Calu3 (cell line): ENCODE measurements at regions not wholly inside any gene's neighbourhood (a gene's known extent, or its start where the extent isn't known, plus 50 kb on each side); places are given as distances from the start of the nearest gene placed in this dataset.

ENCODE experiments used
- BruUV-seq: library from RNA; stranded (reverse); fragments of 400-500 nt; replicated peaks from 2 replicates; lab custom pipeline; 2021; lab: Mats Ljungman, UMichigan
- CTCF ChIA-PET: fragments of 300-600 bp; sonication (Branson Sonifier 250); formaldehyde crosslinking; loops from one replicate; lab custom pipeline; 2022; ENCODE audit warnings: antibody characterized with exemption; lab: Charles Lee
- DNase-seq: peaks from one replicate; pipeline ENCODE4 v3.0.0; 2022
- H3K27ac Mint-ChIP-seq: one replicate; pipeline ENCODE4 v1.8.0; 2022; ENCODE audit warnings: mixed read lengths; ENCODE audit not compliant: unreplicated experiment
- H3K27me3 Mint-ChIP-seq: one replicate; pipeline ENCODE4 v1.8.0; 2022; ENCODE audit warnings: mixed read lengths; ENCODE audit not compliant: unreplicated experiment
- H3K36me3 Mint-ChIP-seq: one replicate; pipeline ENCODE4 v1.8.0; 2022; ENCODE audit warnings: mild to moderate bottlenecking, moderate library complexity, mixed read lengths; ENCODE audit not compliant: insufficient read depth, unreplicated experiment
- H3K4me1 Mint-ChIP-seq: one replicate; pipeline ENCODE4 v1.8.0; 2022; ENCODE audit warnings: mild to moderate bottlenecking, low read depth, mixed read lengths; ENCODE audit not compliant: unreplicated experiment
- H3K4me3 Mint-ChIP-seq: one replicate; pipeline ENCODE4 v1.8.0; 2022; ENCODE audit warnings: mild to moderate bottlenecking, low read depth, moderate library complexity, mixed read lengths; ENCODE audit not compliant: unreplicated experiment
- H3K9me3 Mint-ChIP-seq: one replicate; pipeline ENCODE4 v1.8.0; 2022; ENCODE audit warnings: low read depth, mixed read lengths; ENCODE audit not compliant: unreplicated experiment
- intact Hi-C: fragments of 100-400 bp; cut with micrococcal nuclease; formaldehyde crosslinking; loops from one replicate; pipeline ENCODE4 v1.10.0; 2022; ENCODE audit not compliant: unreplicated experiment
- TF ChIP-seq, protein P1 (sequence below): fragments of 200-600 bp; IDR thresholded peaks from one replicate; pipeline ENCODE4 v1.8.0; 2022; ENCODE audit warnings: antibody characterized with exemption; ENCODE audit not compliant: unreplicated experiment

DNA sequence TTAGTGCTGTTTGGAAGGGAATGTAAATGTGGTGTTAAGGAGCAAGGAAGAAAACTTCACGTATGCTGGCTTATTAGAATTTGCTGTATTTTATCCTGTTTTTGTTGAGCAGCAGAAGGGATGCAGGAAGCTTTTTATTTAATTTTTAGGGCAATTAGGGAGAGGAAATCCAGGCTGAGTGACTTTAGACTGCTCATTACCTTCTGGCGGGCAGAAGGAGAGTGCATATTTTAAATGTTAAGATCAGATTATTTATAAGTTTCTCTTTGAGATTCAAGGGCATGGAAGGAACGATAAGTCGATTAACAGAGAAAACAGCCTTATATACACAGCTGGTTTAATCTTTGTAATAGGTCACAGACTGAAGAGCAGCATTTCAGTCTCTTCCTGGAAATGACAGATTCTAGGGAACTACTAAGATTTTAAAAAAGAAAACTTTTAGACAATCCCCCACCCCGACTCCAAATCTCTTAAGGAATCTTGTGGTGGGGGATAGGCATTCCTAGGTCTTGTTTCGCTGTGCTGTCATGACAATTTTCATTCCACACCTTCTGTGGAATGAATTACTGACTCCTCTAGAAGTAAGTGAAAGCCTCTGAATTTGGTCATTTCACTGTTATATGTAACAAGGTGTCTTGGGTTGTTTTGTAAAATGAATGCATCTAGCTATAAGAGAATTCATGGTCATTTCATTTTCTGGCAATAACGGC is 402.5 kb downstream of the RAPGEF2 start:
- no TSS peak for BruUV-seq
- H3K4me1 Mint-ChIP-seq: no peaks in the 10 kb centered on the region
- no peaks in the 10 kb centered on the region for H3K36me3 Mint-ChIP-seq
- no peak overlapping the region for H3K27ac Mint-ChIP-seq
- no peak for DNase-seq
- CTCF ChIA-PET: no interaction called here
- peaks cover 12% of the 10 kb centered on the region for H3K27me3 Mint-ChIP-seq
- H3K4me3 Mint-ChIP-seq: no peak overlapping the region
- H3K9me3 Mint-ChIP-seq: peaks cover 2% of the 10 kb centered on the region
- TF ChIP-seq, protein P1, sequence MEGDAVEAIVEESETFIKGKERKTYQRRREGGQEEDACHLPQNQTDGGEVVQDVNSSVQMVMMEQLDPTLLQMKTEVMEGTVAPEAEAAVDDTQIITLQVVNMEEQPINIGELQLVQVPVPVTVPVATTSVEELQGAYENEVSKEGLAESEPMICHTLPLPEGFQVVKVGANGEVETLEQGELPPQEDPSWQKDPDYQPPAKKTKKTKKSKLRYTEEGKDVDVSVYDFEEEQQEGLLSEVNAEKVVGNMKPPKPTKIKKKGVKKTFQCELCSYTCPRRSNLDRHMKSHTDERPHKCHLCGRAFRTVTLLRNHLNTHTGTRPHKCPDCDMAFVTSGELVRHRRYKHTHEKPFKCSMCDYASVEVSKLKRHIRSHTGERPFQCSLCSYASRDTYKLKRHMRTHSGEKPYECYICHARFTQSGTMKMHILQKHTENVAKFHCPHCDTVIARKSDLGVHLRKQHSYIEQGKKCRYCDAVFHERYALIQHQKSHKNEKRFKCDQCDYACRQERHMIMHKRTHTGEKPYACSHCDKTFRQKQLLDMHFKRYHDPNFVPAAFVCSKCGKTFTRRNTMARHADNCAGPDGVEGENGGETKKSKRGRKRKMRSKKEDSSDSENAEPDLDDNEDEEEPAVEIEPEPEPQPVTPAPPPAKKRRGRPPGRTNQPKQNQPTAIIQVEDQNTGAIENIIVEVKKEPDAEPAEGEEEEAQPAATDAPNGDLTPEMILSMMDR: no peak
- intact Hi-C loops: no loop called here

DNA sequence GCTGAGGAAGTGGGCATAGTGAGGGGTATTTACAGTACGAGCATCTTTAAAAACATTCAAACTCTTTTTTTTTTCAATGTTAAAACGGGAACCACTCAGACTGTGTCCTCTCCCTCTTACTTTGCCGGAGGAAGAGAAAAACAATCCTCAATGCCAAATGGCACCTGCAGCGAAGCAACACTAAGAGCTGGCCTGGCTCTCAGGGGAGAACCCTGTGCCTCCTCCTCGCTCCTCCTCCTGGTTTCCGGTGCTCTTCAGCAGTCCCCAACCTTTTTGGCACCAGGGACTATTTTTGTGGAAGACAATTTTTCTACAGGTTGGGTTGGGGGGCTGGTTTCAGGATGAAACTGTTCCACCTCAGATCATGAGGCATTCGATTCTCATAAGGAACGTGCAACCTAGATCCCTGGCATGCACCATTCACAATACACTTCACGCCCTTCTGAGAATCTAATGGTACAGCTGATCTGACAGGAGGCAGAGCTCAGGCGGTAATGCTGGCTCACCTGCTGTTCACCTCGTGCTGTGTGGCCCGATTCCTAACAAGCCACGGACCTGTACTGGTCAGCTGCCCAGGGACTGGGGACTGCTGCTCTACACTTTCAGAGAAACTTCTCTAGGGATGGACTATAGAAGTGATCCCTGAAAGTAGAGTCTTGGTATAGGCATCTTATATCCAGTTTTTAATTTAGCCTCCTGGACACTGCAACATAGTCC is 404.1 kb downstream of the RAPGEF2 start:
- no peaks in the 10 kb centered on the region for H3K36me3 Mint-ChIP-seq
- BruUV-seq: no TSS peak
- no peaks in the 10 kb centered on the region for H3K4me1 Mint-ChIP-seq
- H3K9me3 Mint-ChIP-seq: peaks cover 2% of the 10 kb centered on the region
- intact Hi-C loops: no loop called here
- H3K4me3 Mint-ChIP-seq: no peak overlapping the region
- TF ChIP-seq, protein P1: no peak
- peaks cover 12% of the 10 kb centered on the region for H3K27me3 Mint-ChIP-seq
- no peak for DNase-seq
- no peak overlapping the region for H3K27ac Mint-ChIP-seq
- CTCF ChIA-PET: no interaction called here

GRCh38 chr4:159508917-159509500 is 406.1 kb downstream of the RAPGEF2 start:
- Mint-ChIP-seq H3K4me3 (no peak overlapping the region), H3K27ac (no peak overlapping the region), H3K36me3 (no peaks in the 10 kb centered on the region), H3K27me3 (peaks cover 8% of the 10 kb centered on the region), H3K4me1 (no peaks in the 10 kb centered on the region), H3K9me3 (peaks cover 2% of the 10 kb centered on the region)
- DNase-seq: no peak
- intact Hi-C loops: no loop called here
- CTCF ChIA-PET: no interaction called here
- TF ChIP-seq, protein P1: no peak
- BruUV-seq: no TSS peak

- no peak overlapping the region for H3K27ac Mint-ChIP-seq
- intact Hi-C loops: no loop called here
- DNase-seq: no peak
- peaks cover 2% of the 10 kb centered on the region for H3K9me3 Mint-ChIP-seq
- CTCF ChIA-PET: no interaction called here
- BruUV-seq: no TSS peak
- TF ChIP-seq, protein P1: no peak
- no peaks in the 10 kb centered on the region for H3K4me1 Mint-ChIP-seq
- H3K27me3 Mint-ChIP-seq: no peaks in the 10 kb centered on the region
- no peak overlapping the region for H3K4me3 Mint-ChIP-seq
- H3K36me3 Mint-ChIP-seq: no peaks in the 10 kb centered on the region
Observed at GRCh38 chr4:159512348-159512747, 409.5 kb downstream of the RAPGEF2 start.
